ENCODE measurements at regions not wholly inside any gene's neighbourhood (a gene's known extent, or its start where the extent isn't known, plus 50 kb on each side); places are given as distances from the start of the nearest gene placed in this dataset.
A peak's percentile ranks its signal among the peaks of the same experiment; 100 is the strongest.
"Not testable (repeated sequence)": the region's sequence is repeated elsewhere in the genome, so short reads cannot be mapped to it uniquely, and the experiment has no call there.

DNA sequence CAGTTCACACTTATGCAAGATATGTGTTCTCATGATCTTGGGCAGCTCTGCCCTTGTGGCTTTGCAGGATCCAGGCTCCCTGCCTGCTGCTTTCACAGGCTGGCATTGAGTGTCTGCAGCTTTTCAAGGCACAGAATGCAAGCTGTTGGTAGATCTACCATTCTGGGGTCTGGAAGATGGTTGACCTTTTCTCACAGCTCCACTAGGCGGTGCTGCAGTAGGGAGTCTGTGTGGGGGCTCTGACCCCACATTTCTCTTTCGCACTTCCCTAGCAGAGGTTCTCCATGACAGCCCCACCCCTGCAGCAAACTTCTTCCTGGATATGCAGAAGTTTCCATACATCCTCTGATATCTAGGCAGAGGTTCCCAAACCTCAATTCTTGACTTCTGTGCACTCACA is 500.5 kb downstream of the BRINP3 start:
- H3K36me3 ChIP-seq (ENCODE audit: control insufficient read depth, insufficient read depth, low read length): no peaks in the 10 kb centered on the region

DNA sequence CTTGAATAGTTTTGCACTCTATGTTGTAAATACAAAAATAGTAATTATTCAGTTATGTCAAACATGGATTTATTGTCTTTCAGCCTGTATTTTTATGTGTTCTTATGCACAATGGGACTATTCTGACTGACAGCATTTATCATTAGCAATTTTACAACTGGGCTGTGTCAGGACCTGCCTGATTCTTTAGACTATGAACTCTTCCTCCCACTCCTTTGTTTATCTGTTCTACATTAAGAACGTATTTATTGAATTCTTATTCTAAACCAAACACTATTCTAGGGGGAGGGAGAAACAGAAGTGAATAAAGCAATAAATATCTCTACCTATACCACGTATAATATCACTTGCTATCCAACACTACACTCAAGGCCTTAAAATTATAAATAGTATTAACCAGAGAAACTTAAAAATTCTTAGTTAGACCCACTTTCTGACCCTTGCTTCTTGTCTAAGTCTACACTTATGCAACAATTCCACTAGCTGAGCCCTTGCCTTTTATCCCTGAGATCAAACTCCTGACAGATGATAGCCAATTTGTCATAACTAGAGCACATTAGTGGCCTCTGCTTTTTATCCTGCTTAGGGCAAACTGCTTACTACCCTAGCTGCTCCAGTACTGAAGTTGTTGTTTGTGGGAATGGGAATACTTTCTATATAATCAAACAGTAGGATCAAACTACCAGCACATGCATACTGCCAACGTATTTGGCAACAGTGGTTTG is 494.3 kb downstream of the BRINP3 start:
- no peaks in the 10 kb centered on the region for H3K9me3 ChIP-seq (ENCODE audit: control insufficient read depth, low read depth, low read length)
- DNase-seq: peak; percentile 29 to 69
- WGBS (ENCODE audit: insufficient coverage, low lambda C conversion rate): 8% methylated on average over 2 of the region's 3 CpGs
- H3K36me3 ChIP-seq (ENCODE audit: control insufficient read depth, insufficient read depth, low read length): no peaks in the 10 kb centered on the region
- peak overlapping the region; percentile 41 for H3K27ac ChIP-seq (ENCODE audit: low read length)
- H3K27me3 ChIP-seq (ENCODE audit: control insufficient read depth, insufficient read depth, low read length): no peaks in the 10 kb centered on the region
- H3K4me3 ChIP-seq (ENCODE audit: low read length): no peak overlapping the region
- peaks cover 10% of the 10 kb centered on the region for H3K4me1 ChIP-seq (ENCODE audit: control insufficient read depth, insufficient read depth, low read length)

More for the DNA sequence above, 500.5 kb downstream of the BRINP3 start:
- Histone ChIP-seq H3K27ac (ENCODE audit: low read length) (no peak overlapping the region), H3K9me3 (ENCODE audit: control insufficient read depth, low read depth, low read length) (no peaks in the 10 kb centered on the region), H3K4me3 (ENCODE audit: low read length) (no peak overlapping the region), H3K4me1 (ENCODE audit: control insufficient read depth, insufficient read depth, low read length) (no peaks in the 10 kb centered on the region), H3K27me3 (ENCODE audit: control insufficient read depth, insufficient read depth, low read length) (no peaks in the 10 kb centered on the region)
- no CpG with 5 or more reads among the region's 2 CpGs for WGBS (ENCODE audit: insufficient coverage, low lambda C conversion rate)
- DNase-seq: no peak

- Histone ChIP-seq H3K27ac (ENCODE audit: low read length) (no peak overlapping the region), H3K9me3 (ENCODE audit: control insufficient read depth, low read depth, low read length) (no peaks in the 10 kb centered on the region), H3K27me3 (ENCODE audit: control insufficient read depth, insufficient read depth, low read length) (no peaks in the 10 kb centered on the region), H3K4me1 (ENCODE audit: control insufficient read depth, insufficient read depth, low read length) (peaks cover 10% of the 10 kb centered on the region), H3K36me3 (ENCODE audit: control insufficient read depth, insufficient read depth, low read length) (no peaks in the 10 kb centered on the region), H3K4me3 (ENCODE audit: low read length) (no peak overlapping the region)
- no peak for DNase-seq
Observed at GRCh38 chr1:189986516-189986915, 491.1 kb downstream of the BRINP3 start.

DNA sequence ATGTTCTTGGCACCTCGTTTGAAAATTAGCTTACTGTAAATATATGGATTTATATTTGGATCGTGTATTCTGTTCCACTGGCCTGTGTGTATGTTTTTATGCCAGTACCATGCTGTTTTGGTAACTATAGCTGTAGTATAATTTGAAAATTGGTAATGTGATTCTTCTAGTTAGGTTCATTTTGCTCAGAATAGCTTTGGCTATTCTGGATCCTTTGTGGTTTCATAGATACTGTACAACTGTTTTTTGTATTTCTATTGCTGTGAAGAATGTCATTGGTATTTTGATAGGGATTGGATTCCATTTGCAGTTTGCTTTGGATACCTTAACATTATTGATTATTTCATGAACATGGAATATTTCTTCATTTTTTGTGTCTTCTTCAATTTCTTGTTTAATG is 490.2 kb downstream of the BRINP3 start:
- Histone ChIP-seq H3K9me3 (ENCODE audit: control insufficient read depth, low read depth, low read length) (no peaks in the 10 kb centered on the region), H3K27ac (ENCODE audit: low read length) (no peak overlapping the region), H3K36me3 (ENCODE audit: control insufficient read depth, insufficient read depth, low read length) (no peaks in the 10 kb centered on the region), H3K4me3 (ENCODE audit: low read length) (no peak overlapping the region), H3K27me3 (ENCODE audit: control insufficient read depth, insufficient read depth, low read length) (no peaks in the 10 kb centered on the region), H3K4me1 (ENCODE audit: control insufficient read depth, insufficient read depth, low read length) (peaks cover 10% of the 10 kb centered on the region)
- WGBS (ENCODE audit: insufficient coverage, low lambda C conversion rate): 80% methylated on average over 1 of the region's 2 CpGs
- no peak for DNase-seq

DNA sequence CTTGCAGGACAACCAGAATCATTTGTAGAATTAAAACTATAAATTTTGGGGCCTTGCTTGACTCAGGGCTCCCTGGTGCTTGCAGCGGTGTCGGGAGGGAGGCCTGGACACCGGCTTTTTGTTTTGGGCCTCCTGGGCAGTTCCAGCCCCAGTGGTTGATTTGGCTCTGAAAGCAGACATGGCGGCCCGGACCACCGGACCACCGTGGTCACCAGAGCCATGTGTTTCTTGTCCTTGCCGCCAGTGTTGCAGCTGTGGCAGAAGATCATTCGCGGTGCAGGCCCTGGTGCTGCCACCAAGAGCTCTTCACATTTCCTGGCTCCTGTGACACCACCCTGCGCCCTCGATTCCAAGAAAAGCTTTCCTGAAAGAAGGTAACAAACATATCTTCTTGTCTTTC is 484.8 kb downstream of the BRINP3 start:
- Histone ChIP-seq H3K4me1 (ENCODE audit: control insufficient read depth, insufficient read depth, low read length) (no peaks in the 10 kb centered on the region), H3K27me3 (ENCODE audit: control insufficient read depth, insufficient read depth, low read length) (no peaks in the 10 kb centered on the region), H3K9me3 (ENCODE audit: control insufficient read depth, low read depth, low read length) (no peaks in the 10 kb centered on the region), H3K36me3 (ENCODE audit: control insufficient read depth, insufficient read depth, low read length) (no peaks in the 10 kb centered on the region), H3K27ac (ENCODE audit: low read length) (no peak overlapping the region), H3K4me3 (ENCODE audit: low read length) (no peak overlapping the region)
- 100% methylated on average over 1 of the region's 12 CpGs for WGBS (ENCODE audit: insufficient coverage, low lambda C conversion rate)
- DNase-seq: no peak

DNA sequence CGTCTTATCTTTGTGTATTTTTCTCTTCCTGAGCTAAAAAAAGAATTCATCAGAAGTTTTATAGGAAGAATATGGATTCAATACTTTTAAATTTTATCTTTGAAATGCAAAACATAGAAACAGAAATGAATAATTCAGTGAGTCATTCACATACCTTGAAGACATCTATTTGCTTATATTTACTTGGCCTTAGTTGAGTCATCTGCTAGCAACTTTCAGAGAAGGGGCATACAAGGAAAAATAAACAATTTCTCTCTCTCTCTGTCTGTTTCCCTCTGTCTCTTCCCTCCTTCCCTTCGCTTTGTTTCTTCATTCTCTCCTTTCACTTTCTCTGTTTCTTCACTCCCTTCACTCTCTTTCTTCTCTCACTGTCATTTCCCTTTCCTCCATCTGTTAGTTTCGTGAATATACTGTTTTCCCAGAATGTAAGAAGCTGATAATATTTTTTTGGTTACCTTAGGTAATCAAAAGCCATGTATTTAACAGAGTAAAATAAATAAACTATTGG is 477.2 kb downstream of the BRINP3 start:
- WGBS (ENCODE audit: insufficient coverage, low lambda C conversion rate): 55% methylated on average over 2 of the region's 3 CpGs
- DNase-seq: no peak
- H3K4me3 ChIP-seq (ENCODE audit: low read length): no peak overlapping the region
- H3K27ac ChIP-seq (ENCODE audit: low read length): no peak overlapping the region
- no peaks in the 10 kb centered on the region for H3K9me3 ChIP-seq (ENCODE audit: control insufficient read depth, low read depth, low read length)
- no peaks in the 10 kb centered on the region for H3K36me3 ChIP-seq (ENCODE audit: control insufficient read depth, insufficient read depth, low read length)
- H3K4me1 ChIP-seq (ENCODE audit: control insufficient read depth, insufficient read depth, low read length): no peaks in the 10 kb centered on the region
- no peaks in the 10 kb centered on the region for H3K27me3 ChIP-seq (ENCODE audit: control insufficient read depth, insufficient read depth, low read length)

DNA sequence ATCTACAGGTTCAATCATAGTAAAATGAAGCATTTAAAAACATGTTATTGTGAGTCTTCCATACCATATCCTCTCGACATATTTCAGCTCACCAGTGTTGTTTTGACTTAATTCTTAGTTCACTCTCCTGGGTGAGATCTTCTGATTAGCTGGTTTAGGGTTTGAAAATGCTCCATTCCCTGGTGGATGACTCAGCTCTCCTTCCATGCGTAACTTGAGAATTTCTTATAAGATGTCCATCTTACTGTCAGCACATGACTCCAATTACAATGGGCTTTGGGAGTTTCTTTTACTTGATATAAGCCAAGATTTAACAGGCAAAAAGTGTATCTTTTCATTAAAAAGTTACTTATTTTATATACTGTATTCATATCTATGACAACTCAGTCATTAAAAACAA is 476.5 kb downstream of the BRINP3 start:
- Histone ChIP-seq H3K4me1 (ENCODE audit: control insufficient read depth, insufficient read depth, low read length) (no peaks in the 10 kb centered on the region), H3K36me3 (ENCODE audit: control insufficient read depth, insufficient read depth, low read length) (no peaks in the 10 kb centered on the region), H3K27me3 (ENCODE audit: control insufficient read depth, insufficient read depth, low read length) (no peaks in the 10 kb centered on the region), H3K27ac (ENCODE audit: low read length) (no peak overlapping the region), H3K9me3 (ENCODE audit: control insufficient read depth, low read depth, low read length) (no peaks in the 10 kb centered on the region), H3K4me3 (ENCODE audit: low read length) (no peak overlapping the region)
- DNase-seq: no peak
- 86% methylated on average over 1 of the region's 2 CpGs for WGBS (ENCODE audit: insufficient coverage, low lambda C conversion rate)

- H3K27ac ChIP-seq (ENCODE audit: low read length): no peak overlapping the region
- no peaks in the 10 kb centered on the region for H3K4me1 ChIP-seq (ENCODE audit: control insufficient read depth, insufficient read depth, low read length)
- no peaks in the 10 kb centered on the region for H3K9me3 ChIP-seq (ENCODE audit: control insufficient read depth, low read depth, low read length)
- no peaks in the 10 kb centered on the region for H3K36me3 ChIP-seq (ENCODE audit: control insufficient read depth, insufficient read depth, low read length)
- no peaks in the 10 kb centered on the region for H3K27me3 ChIP-seq (ENCODE audit: control insufficient read depth, insufficient read depth, low read length)
- H3K4me3 ChIP-seq (ENCODE audit: low read length): no peak overlapping the region
- DNase-seq: no peak
Observed at GRCh38 chr1:190003376-190003775, 474.3 kb downstream of the BRINP3 start.

- no peak overlapping the region for H3K4me3 ChIP-seq (ENCODE audit: low read length)
- no peaks in the 10 kb centered on the region for H3K4me1 ChIP-seq (ENCODE audit: control insufficient read depth, insufficient read depth, low read length)
- no peak for DNase-seq
- H3K27me3 ChIP-seq (ENCODE audit: control insufficient read depth, insufficient read depth, low read length): no peaks in the 10 kb centered on the region
- 100% methylated on average over 2 of the region's 4 CpGs for WGBS (ENCODE audit: insufficient coverage, low lambda C conversion rate)
- no peaks in the 10 kb centered on the region for H3K36me3 ChIP-seq (ENCODE audit: control insufficient read depth, insufficient read depth, low read length)
- no peaks in the 10 kb centered on the region for H3K9me3 ChIP-seq (ENCODE audit: control insufficient read depth, low read depth, low read length)
- H3K27ac ChIP-seq (ENCODE audit: low read length): no peak overlapping the region
Observed at GRCh38 chr1:190011585-190011984, 466.1 kb downstream of the BRINP3 start.

- no CpG with 5 or more reads among the region's 16 CpGs for WGBS (ENCODE audit: insufficient coverage, low lambda C conversion rate)
- H3K27me3 ChIP-seq (ENCODE audit: control insufficient read depth, insufficient read depth, low read length); H3K4me3 ChIP-seq (ENCODE audit: low read length); H3K4me1 ChIP-seq (ENCODE audit: control insufficient read depth, insufficient read depth, low read length); H3K36me3 ChIP-seq (ENCODE audit: control insufficient read depth, insufficient read depth, low read length); DNase-seq; H3K9me3 ChIP-seq (ENCODE audit: control insufficient read depth, low read depth, low read length); H3K27ac ChIP-seq (ENCODE audit: low read length): not testable (repeated sequence)
Observed at GRCh38 chr1:190019151-190019550, 458.5 kb downstream of the BRINP3 start.

- no peaks in the 10 kb centered on the region for H3K9me3 ChIP-seq (ENCODE audit: control insufficient read depth, low read depth, low read length)
- H3K4me3 ChIP-seq (ENCODE audit: low read length): no peak overlapping the region
- H3K4me1 ChIP-seq (ENCODE audit: control insufficient read depth, insufficient read depth, low read length): no peaks in the 10 kb centered on the region
- WGBS (ENCODE audit: insufficient coverage, low lambda C conversion rate): no CpG with 5 or more reads among the region's 6 CpGs
- H3K27ac ChIP-seq (ENCODE audit: low read length): no peak overlapping the region
- no peak for DNase-seq
- no peaks in the 10 kb centered on the region for H3K27me3 ChIP-seq (ENCODE audit: control insufficient read depth, insufficient read depth, low read length)
- H3K36me3 ChIP-seq (ENCODE audit: control insufficient read depth, insufficient read depth, low read length): no peaks in the 10 kb centered on the region
Observed at GRCh38 chr1:190019717-190020116, 457.9 kb downstream of the BRINP3 start.
